GM10847 (cell line): ENCODE measurements at regions not wholly inside any gene's neighbourhood (a gene's known extent, or its start where the extent isn't known, plus 50 kb on each side); places are given as distances from the start of the nearest gene placed in this dataset.

Source experiments
- POLR2A ChIP-seq: IDR thresholded peaks from 2 replicates; pipeline ENCODE4 v1.6.1; 2011; ENCODE audit not compliant: insufficient read length; ENCODE audit errors: extremely low read depth

- no peak for TF ChIP-seq POLR2A
Observed at GRCh38 chr3:168688267-168688666, 592.5 kb upstream of the GOLIM4 start.

- TF ChIP-seq POLR2A, result no peak
Observed at GRCh38 chr3:168684519-168684918, 588.8 kb upstream of the GOLIM4 start.

- TF ChIP-seq POLR2A, result no peak
Observed at GRCh38 chr3:168678730-168679129, 583.0 kb upstream of the GOLIM4 start.

- TF ChIP-seq POLR2A, result no peak
Observed at GRCh38 chr3:168671091-168671490, 575.4 kb upstream of the GOLIM4 start.

GRCh38 chr3:168659015-168659414 lies 563.3 kb upstream of the GOLIM4 start:
- TF ChIP-seq POLR2A, result no peak

GRCh38 chr3:168655611-168656010 lies 559.9 kb upstream of the GOLIM4 start:
- TF ChIP-seq POLR2A, result no peak

- no peak for TF ChIP-seq POLR2A
Observed at GRCh38 chr3:168654700-168655099, 559.0 kb upstream of the GOLIM4 start.

GRCh38 chr3:168653255-168653654 lies 557.5 kb upstream of the GOLIM4 start:
- TF ChIP-seq POLR2A, result no peak

- TF ChIP-seq POLR2A, result no peak
Observed at GRCh38 chr3:168648321-168648720, 552.6 kb upstream of the GOLIM4 start.

GRCh38 chr3:168647582-168647981 lies 551.9 kb upstream of the GOLIM4 start:
- TF ChIP-seq POLR2A, result no peak

- no peak for TF ChIP-seq POLR2A
Observed at GRCh38 chr3:168645180-168645579, 549.5 kb upstream of the GOLIM4 start.

GRCh38 chr3:168628549-168628948 lies 532.8 kb upstream of the GOLIM4 start:
- no peak for TF ChIP-seq POLR2A

- no peak for TF ChIP-seq POLR2A
Observed at GRCh38 chr3:168625477-168625876, 529.8 kb upstream of the GOLIM4 start.

- no peak for TF ChIP-seq POLR2A
Observed at GRCh38 chr3:168624892-168625448, 529.2 kb upstream of the GOLIM4 start.

- TF ChIP-seq POLR2A, result no peak
Observed at GRCh38 chr3:168624195-168624594, 528.5 kb upstream of the GOLIM4 start.

GRCh38 chr3:168622795-168623194 lies 527.1 kb upstream of the GOLIM4 start:
- TF ChIP-seq POLR2A, result no peak

GRCh38 chr3:168620854-168621253 lies 525.1 kb upstream of the GOLIM4 start:
- TF ChIP-seq POLR2A, result no peak
